GM21515 (cell line): ENCODE measurements at regions not wholly inside any gene's neighbourhood (a gene's known extent, or its start where the extent isn't known, plus 50 kb on each side); places are given as distances from the start of the nearest gene placed in this dataset.
"Not testable (repeated sequence)": the region's sequence is repeated elsewhere in the genome, so short reads cannot be mapped to it uniquely, and the experiment has no call there.

ENCODE experiments used
- ATAC-seq: cut with Tn5 transposase; IDR thresholded peaks from one replicate; pipeline ENCODE4 v1.9.1; 2021; ENCODE audit not compliant: unreplicated experiment

DNA sequence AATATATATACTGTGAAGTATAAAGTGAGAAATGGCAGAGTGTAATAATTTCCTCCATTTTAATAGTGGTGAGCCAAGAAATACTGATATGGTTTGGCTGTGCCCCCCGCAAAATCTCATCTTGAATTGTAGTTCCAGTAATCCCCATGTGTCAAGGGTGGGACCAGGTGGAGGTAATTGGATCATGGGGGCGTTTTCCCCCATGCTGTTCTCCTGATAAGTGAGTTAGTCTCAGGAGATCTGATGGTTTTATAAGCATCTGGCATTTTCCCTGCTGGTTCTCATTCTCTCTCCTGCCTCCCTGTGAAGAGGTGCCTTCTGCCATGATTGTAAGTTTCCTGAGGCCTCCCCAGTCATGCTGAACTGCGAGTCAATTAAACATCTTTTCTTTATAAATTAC, 881.1 kb downstream of the DTWD2 start:
- ATAC-seq, result not testable (repeated sequence)

- ATAC-seq, result no peak
Observed at GRCh38 chr5:118098716-118099115, 889.6 kb downstream of the DTWD2 start.

- no peak for ATAC-seq
Observed at GRCh38 chr5:118095115-118095514, 893.2 kb downstream of the DTWD2 start.

DNA sequence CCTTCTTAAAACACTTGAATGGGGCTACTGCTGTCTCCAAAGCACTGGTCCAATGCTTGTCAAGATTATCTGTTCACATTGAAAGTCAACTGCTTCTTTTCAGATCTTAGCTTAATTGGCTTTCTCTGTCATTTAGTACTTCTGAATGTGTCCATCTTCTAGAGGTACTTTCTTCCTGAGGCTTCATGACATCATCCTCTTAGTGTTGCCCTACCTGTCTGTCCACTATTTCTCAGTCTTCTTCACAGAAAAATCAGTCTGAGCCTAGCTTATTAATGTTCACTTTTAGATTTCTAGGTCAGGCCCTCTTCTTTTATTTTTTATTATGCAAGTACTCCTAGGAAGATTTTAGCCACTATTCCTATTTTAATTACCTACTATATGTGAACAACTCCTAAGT, 899.9 kb downstream of the DTWD2 start:
- no peak for ATAC-seq

GRCh38 chr5:118076490-118076889, 911.9 kb downstream of the DTWD2 start:
- no peak for ATAC-seq

GRCh38 chr5:118070041-118070440, 918.3 kb downstream of the DTWD2 start:
- no peak for ATAC-seq

- no peak for ATAC-seq
Observed at GRCh38 chr5:118069452-118069851, 918.9 kb downstream of the DTWD2 start.

DNA sequence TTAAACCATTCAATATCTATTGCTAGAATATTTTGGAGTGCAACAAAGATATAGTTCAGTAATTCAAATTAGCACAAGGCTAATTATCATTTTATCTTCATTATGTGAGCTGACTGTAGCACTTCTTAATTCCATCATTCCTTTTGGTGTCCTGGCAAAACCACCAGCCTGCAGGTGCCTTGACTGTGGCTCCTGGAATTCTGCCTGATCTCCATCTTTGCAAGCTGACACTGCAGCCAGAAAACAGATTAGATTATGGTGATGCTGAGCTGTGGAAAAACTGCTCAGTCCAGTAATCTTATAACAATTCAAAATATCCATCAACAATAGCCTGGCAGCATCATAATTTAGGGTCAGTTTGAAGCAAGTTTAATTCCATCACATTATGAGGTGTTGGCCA, 919.5 kb downstream of the DTWD2 start:
- no peak for ATAC-seq

DNA sequence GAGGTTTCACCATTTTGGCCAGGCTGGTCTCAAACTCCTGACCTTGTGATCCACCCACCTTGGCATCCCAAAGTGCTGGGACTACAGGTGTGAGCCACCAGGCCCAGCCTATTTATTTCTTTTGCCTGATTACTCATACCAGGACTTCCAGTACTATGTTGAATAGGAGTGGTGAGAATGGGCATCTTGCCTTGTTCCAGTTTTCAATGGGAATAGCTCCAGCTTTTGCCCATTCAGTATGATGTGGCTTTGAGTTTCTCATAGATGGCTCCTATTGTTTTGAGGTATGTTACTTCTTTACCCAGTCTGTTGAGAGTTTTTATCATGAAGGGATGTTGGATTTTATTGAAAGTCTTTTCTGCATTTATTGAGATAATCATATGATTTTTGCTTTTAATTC, 924.5 kb downstream of the DTWD2 start:
- not testable (repeated sequence) for ATAC-seq

GRCh38 chr5:118060833-118061232, 927.5 kb downstream of the DTWD2 start:
- no peak for ATAC-seq

DNA sequence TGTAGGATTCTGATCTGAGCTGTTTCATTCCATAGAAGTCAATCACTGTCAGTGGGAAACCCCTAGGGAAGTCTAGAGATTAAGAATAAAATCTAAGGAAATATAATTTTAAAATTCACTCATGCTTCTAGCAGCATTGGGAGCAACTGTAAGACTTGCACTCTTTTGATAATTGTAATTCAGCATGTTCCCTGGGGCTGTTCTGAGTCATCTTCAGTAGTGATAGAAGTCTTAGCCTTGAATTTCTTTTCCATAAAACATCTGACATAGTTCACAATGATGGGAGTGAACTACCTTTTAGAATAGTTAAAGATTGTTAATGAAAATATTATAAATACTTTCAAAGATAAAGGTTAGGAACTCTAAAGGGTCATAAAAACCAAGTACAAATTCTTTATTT, 935.8 kb downstream of the DTWD2 start:
- ATAC-seq, result no peak

GRCh38 chr5:118044169-118044568, 944.2 kb downstream of the DTWD2 start:
- ATAC-seq, result no peak

- ATAC-seq, result no peak
Observed at GRCh38 chr5:118043531-118043930, 944.8 kb downstream of the DTWD2 start.

- ATAC-seq, result no peak
Observed at GRCh38 chr5:118042076-118042475, 946.3 kb downstream of the DTWD2 start.

GRCh38 chr5:118040496-118040895, 947.9 kb downstream of the DTWD2 start:
- ATAC-seq, result no peak

DNA sequence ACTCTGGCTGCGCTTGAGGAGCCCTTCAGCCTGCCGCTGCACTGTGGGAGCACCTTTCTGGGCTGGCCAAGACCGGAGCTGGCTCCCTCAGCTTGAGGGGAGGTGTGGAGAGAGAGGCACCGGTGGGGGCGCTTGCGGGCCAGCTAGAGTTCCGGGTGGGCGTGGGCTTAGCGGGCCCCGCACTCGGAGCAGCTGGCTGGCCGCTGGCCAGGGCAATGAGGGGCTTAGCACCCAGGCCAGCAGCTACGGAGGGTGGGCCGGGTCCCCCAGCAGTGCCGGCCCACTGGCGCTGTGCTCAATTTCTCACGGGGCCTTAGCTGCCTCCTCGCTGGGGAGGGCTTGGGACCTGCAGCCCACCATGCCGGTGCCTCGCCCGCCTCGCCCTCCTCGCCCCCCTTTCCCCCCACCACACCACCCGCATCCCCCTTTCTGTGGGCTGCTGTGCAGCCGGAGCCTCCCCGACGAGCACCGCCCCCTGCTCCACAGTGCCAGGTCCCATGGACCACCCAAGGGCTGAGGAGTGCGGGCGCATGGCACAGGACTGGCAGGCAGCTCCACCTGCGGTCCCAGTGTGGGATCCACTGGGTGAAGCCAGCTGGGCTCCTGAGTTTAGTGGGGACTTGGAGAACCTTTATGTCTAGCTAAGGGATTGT, 954.5 kb downstream of the DTWD2 start:
- no peak for ATAC-seq

DNA sequence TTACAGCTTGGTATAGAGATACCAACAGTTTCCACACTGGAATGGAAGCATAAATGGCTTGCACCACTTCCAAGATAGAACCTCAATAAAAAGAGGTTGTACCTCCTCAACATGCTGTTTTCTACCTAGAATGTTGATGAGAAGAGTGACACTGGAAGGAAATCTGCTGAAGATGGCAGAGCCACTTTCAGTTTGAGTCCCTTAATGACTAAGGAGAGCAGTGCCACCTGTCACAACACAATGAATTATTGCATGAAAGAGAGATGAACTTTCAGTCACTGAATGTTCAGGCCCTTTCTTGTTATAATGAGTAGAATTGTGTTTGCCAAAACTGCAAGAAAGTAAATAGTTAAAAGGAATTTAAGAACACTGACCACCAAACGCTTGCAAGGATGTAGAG, 958.5 kb downstream of the DTWD2 start:
- ATAC-seq, result no peak

GRCh38 chr5:118022062-118022461, 966.3 kb downstream of the DTWD2 start:
- no peak for ATAC-seq

DNA sequence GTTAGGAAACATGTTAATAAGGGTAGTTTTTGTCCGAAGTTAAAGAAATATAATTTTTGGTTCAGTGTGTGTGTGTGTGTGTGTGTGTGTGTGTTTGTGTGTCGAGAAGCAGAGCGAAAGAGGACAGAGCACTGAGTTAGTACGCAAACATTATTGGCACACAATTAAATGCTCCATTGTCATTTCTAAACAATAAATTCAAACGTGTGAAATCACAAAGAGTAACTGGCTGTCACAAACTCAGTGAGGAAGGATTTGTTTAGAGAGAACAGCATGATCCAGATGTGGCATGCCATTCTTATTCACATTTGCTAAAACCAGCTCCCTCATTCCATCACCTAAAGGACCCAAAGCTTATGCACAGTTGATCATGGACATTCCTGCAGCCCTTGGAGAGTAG, 970.8 kb downstream of the DTWD2 start:
- ATAC-seq, result no peak

DNA sequence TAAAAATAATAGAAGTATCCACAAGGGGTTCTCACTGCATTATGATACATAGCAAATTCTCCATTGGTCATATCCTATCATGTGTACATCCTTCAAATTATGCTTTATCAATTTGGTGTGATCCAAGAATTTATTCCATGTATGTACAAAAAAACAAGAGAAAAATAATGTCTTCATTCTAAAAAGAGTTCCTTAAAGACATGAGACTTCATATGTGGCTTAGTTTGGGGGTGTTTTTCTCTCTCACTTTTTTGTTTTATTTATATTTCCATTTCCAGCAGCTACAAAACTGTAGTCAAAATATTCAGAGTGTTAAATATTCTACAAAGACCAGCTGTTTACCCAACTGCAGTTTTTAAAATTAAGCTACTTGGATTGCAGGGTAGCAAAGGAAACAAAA, 972.0 kb downstream of the DTWD2 start:
- ATAC-seq, result no peak

DNA sequence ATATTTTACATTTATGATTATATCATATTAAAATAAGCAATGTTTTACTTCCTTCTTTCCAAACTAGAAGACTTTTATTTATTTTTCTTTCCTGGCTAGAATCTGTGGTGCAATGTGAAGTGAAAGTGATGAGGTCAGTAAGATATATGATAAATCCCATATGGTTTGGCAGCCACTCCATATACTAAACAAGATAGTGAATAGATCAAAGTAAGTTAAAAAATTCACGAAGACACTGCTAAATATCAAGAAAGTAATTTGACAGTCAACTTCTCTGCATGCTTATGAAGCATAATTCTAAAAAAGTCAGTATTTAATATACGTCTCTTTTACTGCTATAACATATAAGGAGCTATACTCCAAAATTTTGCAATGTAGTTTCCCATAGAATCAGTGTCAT, 972.8 kb downstream of the DTWD2 start:
- no peak for ATAC-seq

- ATAC-seq, result no peak
Observed at GRCh38 chr5:118009741-118010297, 978.5 kb downstream of the DTWD2 start.

- ATAC-seq, result no peak
Observed at GRCh38 chr5:118008779-118009178, 979.6 kb downstream of the DTWD2 start.
